HepG2 (cell line): ENCODE measurements at regions not wholly inside any gene's neighbourhood (a gene's known extent, or its start where the extent isn't known, plus 50 kb on each side); places are given as distances from the start of the nearest gene placed in this dataset.

ENCODE experiments used
- ATAC-seq: fragments of 200-7000 bp; cut with Tn5 transposase; 3 replicates; pipeline ENCODE4 v1.9.1; 2020; ENCODE audit warnings: mild to moderate bottlenecking, moderate library complexity
- BruUV-seq: library from RNA; stranded (reverse); fragments of 400-500 nt; replicated peaks from 2 replicates; lab custom pipeline; 2021; lab: Mats Ljungman, UMichigan
- CTCF ChIA-PET: fragments of 300-600 bp; formaldehyde crosslinking; extraction: SDS; loops from one replicate; lab custom pipeline; 2021; ENCODE audit warnings: low total read pairs, inconsistent platforms, low intra/inter-chr PET ratio; lab: Yijun Ruan, JAX
- POLR2A ChIA-PET: fragments of 350-600 bp; sonication (Branson Sonifier 250); formaldehyde crosslinking; loops from one replicate; lab custom pipeline; 2020; ENCODE audit warnings: antibody characterized with exemption, inconsistent platforms; lab: Yijun Ruan, JAX
- DNase-seq: peaks from one replicate; pipeline ENCODE4 v3.0.0-alpha.2; 2015; ENCODE audit warnings: low spot score
- FAIRE-seq: peaks from 3 replicates; lab custom pipeline; 2011; peaks lifted over from hg19 to GRCh38; lab: Jason Lieb, UNC
- H2AFZ ChIP-seq: one replicate; pipeline ENCODE4 v1.6.1; 2011; ENCODE audit warnings: low read length, inconsistent platforms
- H3K27ac ChIP-seq: fragments of 300-600 bp; 3 replicates; pipeline ENCODE4 v1.8.0; 2011; ENCODE audit warnings: mixed run types, mild to moderate bottlenecking, mixed read lengths, low read length, inconsistent platforms; ENCODE audit not compliant: insufficient read depth; ENCODE audit errors: extremely low read length
- H3K27me3 ChIP-seq, 2 experiments: fragments of 200-600 bp in 1 of 2; 2 replicates in 1 of 2; 3 replicates in 1 of 2; pipeline versions ENCODE4 v1.6.0 to v1.8.0; 2011; ENCODE audit warnings: low read length in 2 of 2, mild to moderate bottlenecking in 2 of 2, moderate library complexity in 2 of 2, inconsistent platforms in 1 of 2; ENCODE audit not compliant: insufficient read depth in 2 of 2, control insufficient read depth in 1 of 2
- H3K36me3 ChIP-seq, 2 experiments: fragments of 200-600 bp in 1 of 2; replicated peaks in 1 of 2; 2 replicates in 1 of 2; 3 replicates in 1 of 2; pipeline versions ENCODE4 v1.5.1 to v1.8.0; 2011; ENCODE audit warnings: low read length in 2 of 2, inconsistent platforms in 1 of 2; ENCODE audit not compliant: insufficient read depth in 2 of 2, control insufficient read depth in 1 of 2
- H3K4me1 ChIP-seq: 2 replicates; pipeline ENCODE4 v1.5.1; 2012; ENCODE audit warnings: low read length, inconsistent platforms; ENCODE audit not compliant: insufficient read depth
- H3K4me2 ChIP-seq: 2 replicates; pipeline ENCODE4 v1.6.0; 2011; ENCODE audit warnings: low read depth, low read length, inconsistent platforms
- H3K4me3 ChIP-seq, 3 experiments: fragments of 200-600 bp in 1 of 3; sonication (generic), shearing (Covaris generic) in 1 of 3; replicated peaks in 1 of 3; 2 replicates each; pipeline ENCODE4 v1.5.1; 2011 to 2016; ENCODE audit warnings: low read length in 3 of 3, inconsistent platforms in 2 of 3, low read depth in 2 of 3, mild to moderate bottlenecking in 2 of 3, control low read depth in 1 of 3, mixed read lengths in 1 of 3; ENCODE audit not compliant: insufficient read depth in 1 of 3
- H3K79me2 ChIP-seq: one replicate; pipeline ENCODE4 v1.6.1; 2011; ENCODE audit warnings: low read length, inconsistent platforms; ENCODE audit not compliant: insufficient read depth
- H3K9ac ChIP-seq: 2 replicates; pipeline ENCODE4 v1.6.0; 2011; ENCODE audit warnings: mild to moderate bottlenecking, low read depth, low read length, inconsistent platforms; ENCODE audit not compliant: insufficient read depth
- H3K9me3 ChIP-seq: 2 replicates; pipeline ENCODE4 v1.5.1; 2012; ENCODE audit warnings: mild to moderate bottlenecking, low read length
- H4K20me1 ChIP-seq: 2 replicates; pipeline ENCODE4 v1.6.0; 2011; ENCODE audit warnings: inconsistent platforms, mild to moderate bottlenecking, low read length, moderate library complexity; ENCODE audit not compliant: insufficient read depth
- FOXA3 ChIP-seq: IDR thresholded peaks from 2 replicates; pipeline ENCODE4 v1.6.1; 2016; ENCODE audit warnings: missing genetic modification reagents, missing compliant biosample characterization
- HNRNPL ChIP-seq: fragments of 200-400 bp; formaldehyde crosslinking; IDR thresholded peaks from 2 replicates; pipeline ENCODE4 v1.6.1; 2017; ENCODE audit warnings: mild to moderate bottlenecking, low read depth, low read length
- ZBTB40 ChIP-seq, 2 experiments: fragments of 450-650 bp in 1 of 2; sonication (generic) in 1 of 2; formaldehyde crosslinking in 1 of 2; IDR thresholded peaks; 2 replicates each; pipeline versions ENCODE4 v1.6.1 to v1.8.0; 2016 to 2022; ENCODE audit warnings: antibody characterized with exemption in 1 of 2, mild to moderate bottlenecking in 1 of 2, missing genetic modification reagents in 1 of 2
- ZNF510 ChIP-seq: sonication (generic); formaldehyde crosslinking; IDR thresholded peaks from 2 replicates; pipeline ENCODE4 v1.4.0; 2020; ENCODE audit warnings: low read depth, mild to moderate bottlenecking, missing genetic modification reagents
- ZNF724P ChIP-seq: sonication (generic); formaldehyde crosslinking; IDR thresholded peaks from 2 replicates; pipeline ENCODE4 v1.8.0; 2022; ENCODE audit warnings: missing genetic modification reagents, borderline replicate concordance
- WGBS: methylation state at CpG from one replicate; pipeline ENCODE4 v1.1.6; 2017; ENCODE audit warnings: low lambda C conversion rate; 5-methylcytosine and 5-hydroxymethylcytosine counted together
- in situ Hi-C: cut with HindIII; loops from 2 replicates; pipeline ENCODE4 v1.10.0; 2017; ENCODE audit warnings: low pct_unique_long_range_greater_than_20kb; ENCODE audit not compliant: extremely low pct_ligation_motif_present
- intact Hi-C: fragments of 100-400 bp; cut with micrococcal nuclease; formaldehyde crosslinking; loops from one replicate; pipeline ENCODE4 v1.10.0; 2022; ENCODE audit not compliant: unreplicated experiment

- Histone ChIP-seq H3K4me3 (no peak overlapping the region), H3K27ac (no peak overlapping the region), H3K9me3 (no peaks in the 10 kb centered on the region)
- no peak for DNase-seq
- intact Hi-C loops, result no loop called here
- no peak for TF ChIP-seq ZNF724P (CRISPR knock-in tag)
- peak; percentile 91 for TF ChIP-seq ZBTB40 (IDR thresholded peaks at IDR 0.05)
- peak; percentile 99 for TF ChIP-seq ZBTB40 (CRISPR knock-in tag; IDR thresholded peaks at IDR 0.05)
- no peak for TF ChIP-seq ZNF510 (CRISPR knock-in tag)
- no peak for TF ChIP-seq FOXA3 (CRISPR knock-in tag)
- TF ChIP-seq HNRNPL, result no peak
- TF ChIP-seq, all 625 proteins: peak for 1
- WGBS, result 27% methylated on average over 10 of the region's 10 CpGs
- Histone ChIP-seq H3K4me1 (peaks cover 22% of the 10 kb centered on the region), H3K4me2 (peak overlapping the region; percentile 13; the same call in 1 of the 2 replicates), H4K20me1 (no peaks in the 10 kb centered on the region), H3K27me3 (peaks cover 9 to 64% of the 10 kb centered on the region in 2 experiments; a peak in 4 of 5 replicates), H3K36me3 (no peaks in the 10 kb centered on the region), H3K79me2 (no peaks in the 10 kb centered on the region), H3K9ac (no peak overlapping the region), H2AFZ (no peak overlapping the region)
- in situ Hi-C loops, result no loop called here
- FAIRE-seq, result no peak
- ATAC-seq, result no peak
- no TSS peak for BruUV-seq
- ChIA-PET POLR2A (no interaction called here), CTCF (no interaction called here)
Measured at GRCh38 chr2:9780368-9781130, 62.7 kb upstream of the TAF1B start.
